GM23338 (cell line): ENCODE measurements at regions not wholly inside any gene's neighbourhood (a gene's known extent, or its start where the extent isn't known, plus 50 kb on each side); places are given as distances from the start of the nearest gene placed in this dataset.

Source experiments
- ATAC-seq: fragments of 200-7000 bp; cut with Tn5 transposase; 3 replicates; pipeline ENCODE4 v1.9.1; 2020
- DNase-seq: peaks from one replicate; pipeline ENCODE4 v3.0.0-alpha.2; 2015; ENCODE audit warnings: low spot score
- H2AFZ ChIP-seq: fragments of 200-600 bp; sonication (generic); 2 replicates; pipeline ENCODE4 v1.8.0; 2016; ENCODE audit warnings: antibody characterized with exemption, mild to moderate bottlenecking, moderate library complexity
- H3F3A ChIP-seq: fragments of 200-600 bp; sonication (generic); replicated peaks from 2 replicates; pipeline ENCODE4 v1.8.0; 2017; ENCODE audit warnings: antibody characterized with exemption, mixed run types, low read depth
- H3K27ac ChIP-seq: fragments of 200-600 bp; sonication (generic); 2 replicates; pipeline ENCODE4 v1.6.1; 2016; ENCODE audit warnings: low read depth
- H3K27me3 ChIP-seq: fragments of 200-600 bp; sonication (generic); 2 replicates; pipeline ENCODE4 v1.8.0; 2016; ENCODE audit warnings: mild to moderate bottlenecking, mixed run types, moderate library complexity; ENCODE audit not compliant: insufficient read depth
- H3K36me3 ChIP-seq: fragments of 200-600 bp; sonication (generic); 2 replicates; pipeline ENCODE4 v1.8.0; 2016; ENCODE audit warnings: mild to moderate bottlenecking; ENCODE audit not compliant: insufficient read depth
- H3K4me1 ChIP-seq: fragments of 200-600 bp; sonication (generic); 2 replicates; pipeline ENCODE4 v1.8.0; 2016; ENCODE audit warnings: mild to moderate bottlenecking, moderate library complexity; ENCODE audit not compliant: insufficient read depth
- H3K4me2 ChIP-seq: fragments of 200-600 bp; sonication (generic); 2 replicates; pipeline ENCODE4 v1.7.1; 2017; ENCODE audit warnings: mixed run types
- H3K4me3 ChIP-seq: fragments of 200-600 bp; sonication (generic); 2 replicates; pipeline ENCODE4 v1.6.1; 2016; ENCODE audit warnings: mixed run types
- H3K79me2 ChIP-seq: fragments of 200-600 bp; sonication (generic); replicated peaks from 2 replicates; pipeline ENCODE4 v1.8.0; 2017; ENCODE audit warnings: mild to moderate bottlenecking; ENCODE audit not compliant: insufficient read depth
- H3K9me2 ChIP-seq: fragments of 200-600 bp; sonication (generic); 2 replicates; pipeline ENCODE4 v1.8.0; 2017; ENCODE audit not compliant: insufficient read depth
- H4K20me1 ChIP-seq: fragments of 200-600 bp; sonication (generic); replicated peaks from 2 replicates; pipeline ENCODE4 v1.8.0; 2017; ENCODE audit warnings: mild to moderate bottlenecking; ENCODE audit not compliant: insufficient read depth
- H3K27ac Mint-ChIP-seq: 2 replicates; pipeline ENCODE4 v1.8.0; 2020; ENCODE audit warnings: inconsistent platforms, mild to moderate bottlenecking, moderate library complexity, mixed read lengths
- H3K27me3 Mint-ChIP-seq: 3 replicates; pipeline ENCODE4 v1.8.0; 2022; ENCODE audit warnings: low read depth, mild to moderate bottlenecking, moderate library complexity, mixed read lengths, inconsistent platforms; ENCODE audit not compliant: insufficient read depth, poor library complexity
- H3K36me3 Mint-ChIP-seq: 3 replicates; pipeline ENCODE4 v1.8.0; 2021; ENCODE audit warnings: low read depth, mild to moderate bottlenecking, inconsistent platforms, moderate library complexity, mixed read lengths
- H3K4me1 Mint-ChIP-seq: 3 replicates; pipeline ENCODE4 v1.8.0; 2020; ENCODE audit warnings: mild to moderate bottlenecking, inconsistent platforms, mixed read lengths
- H3K4me3 Mint-ChIP-seq: 3 replicates; pipeline ENCODE4 v1.8.0; 2021; ENCODE audit warnings: moderate library complexity, mild to moderate bottlenecking, inconsistent platforms, mixed read lengths
- H3K9me3 Mint-ChIP-seq: 3 replicates; pipeline ENCODE4 v1.8.0; 2020; ENCODE audit warnings: moderate library complexity, mild to moderate bottlenecking, inconsistent platforms, mixed read lengths
- CREB1 ChIP-seq: fragments of 250-450 bp; sonication (Bioruptor Pico); IDR thresholded peaks from 2 replicates; pipeline ENCODE4 v1.5.0; 2020; ENCODE audit warnings: low read depth, mild to moderate bottlenecking, moderate library complexity
- CTCF ChIP-seq, 2 experiments: fragments of 200-600 bp in 1 of 2; sonication (generic) in 1 of 2; conservative IDR thresholded peaks; 2 replicates each; pipeline versions ENCODE4 v1.5.1 to v1.6.1; 2016 to 2017; ENCODE audit warnings: antibody characterized with exemption in 2 of 2, low read depth in 2 of 2, mild to moderate bottlenecking in 2 of 2, moderate library complexity in 1 of 2
- EZH2 ChIP-seq: fragments of 200-600 bp; sonication (generic); IDR thresholded peaks from one replicate; pipeline ENCODE4 v1.8.0; 2017; ENCODE audit warnings: antibody characterized with exemption, mild to moderate bottlenecking, low read depth; ENCODE audit not compliant: unreplicated experiment
- EZH2phosphoT487 ChIP-seq: fragments of 200-600 bp; sonication (generic); IDR thresholded peaks from one replicate; pipeline ENCODE4 v1.8.1; 2018; ENCODE audit warnings: antibody characterized with exemption; ENCODE audit not compliant: unreplicated experiment
- JUNB ChIP-seq: IDR thresholded peaks from one replicate; pipeline ENCODE4 v1.6.1; 2016; ENCODE audit warnings: antibody characterized with exemption; ENCODE audit not compliant: unreplicated experiment
- NANOG ChIP-seq: IDR thresholded peaks from 2 replicates; pipeline ENCODE4 v1.6.1; 2016; ENCODE audit warnings: antibody characterized with exemption, borderline replicate concordance
- POLR2AphosphoS5 ChIP-seq: IDR thresholded peaks from 2 replicates; pipeline ENCODE4 v1.6.1; 2016; ENCODE audit warnings: antibody characterized with exemption, low read depth
- STAT1 ChIP-seq: IDR thresholded peaks from one replicate; pipeline ENCODE4 v1.6.1; 2016; ENCODE audit warnings: antibody characterized with exemption; ENCODE audit not compliant: unreplicated experiment
- ZNF114 ChIP-seq: fragments of 250-450 bp; sonication (Bioruptor Pico); IDR thresholded peaks from 2 replicates; pipeline ENCODE4 v1.5.0; 2020; ENCODE audit warnings: mild to moderate bottlenecking, moderate library complexity
- ZNF331 ChIP-seq: fragments of 250-450 bp; sonication (Bioruptor Pico); IDR thresholded peaks from 2 replicates; pipeline ENCODE4 v1.5.0; 2020; ENCODE audit warnings: low read depth, mild to moderate bottlenecking, moderate library complexity
- ZNF462 ChIP-seq: fragments of 250-450 bp; sonication (Bioruptor Pico); IDR thresholded peaks from 2 replicates; pipeline ENCODE4 v1.5.0; 2020; ENCODE audit warnings: mild to moderate bottlenecking, moderate library complexity
- TF ChIP-seq, protein P1 (sequence below): IDR thresholded peaks from one replicate; pipeline ENCODE4 v1.6.1; 2018; ENCODE audit warnings: antibody characterized with exemption; ENCODE audit not compliant: unreplicated experiment
- TF ChIP-seq, protein P2 (sequence below): IDR thresholded peaks from 2 replicates; pipeline ENCODE4 v1.6.1; 2016; ENCODE audit warnings: antibody characterized with exemption

- Histone ChIP-seq H3K4me3 (no peak overlapping the region), H2AFZ (no peak overlapping the region), H4K20me1 (no peaks in the 10 kb centered on the region; the same call in 1 of the 2 replicates), H3K4me2 (no peak overlapping the region), H3K4me1 (no peaks in the 10 kb centered on the region), H3K79me2 (no peaks in the 10 kb centered on the region), H3F3A (no peaks in the 10 kb centered on the region), H3K9me2 (no peaks in the 10 kb centered on the region), H3K36me3 (no peaks in the 10 kb centered on the region), H3K27me3 (no peaks in the 10 kb centered on the region), H3K27ac (no peak overlapping the region)
- Mint-ChIP-seq H3K36me3 (no peaks in the 10 kb centered on the region), H3K27me3 (no peaks in the 10 kb centered on the region), H3K4me3 (no peak overlapping the region), H3K27ac (no peak overlapping the region), H3K4me1 (no peaks in the 10 kb centered on the region), H3K9me3 (no peaks in the 10 kb centered on the region)
- DNase-seq (no peak), ATAC-seq (no peak)
- TF ChIP-seq, protein P1, sequence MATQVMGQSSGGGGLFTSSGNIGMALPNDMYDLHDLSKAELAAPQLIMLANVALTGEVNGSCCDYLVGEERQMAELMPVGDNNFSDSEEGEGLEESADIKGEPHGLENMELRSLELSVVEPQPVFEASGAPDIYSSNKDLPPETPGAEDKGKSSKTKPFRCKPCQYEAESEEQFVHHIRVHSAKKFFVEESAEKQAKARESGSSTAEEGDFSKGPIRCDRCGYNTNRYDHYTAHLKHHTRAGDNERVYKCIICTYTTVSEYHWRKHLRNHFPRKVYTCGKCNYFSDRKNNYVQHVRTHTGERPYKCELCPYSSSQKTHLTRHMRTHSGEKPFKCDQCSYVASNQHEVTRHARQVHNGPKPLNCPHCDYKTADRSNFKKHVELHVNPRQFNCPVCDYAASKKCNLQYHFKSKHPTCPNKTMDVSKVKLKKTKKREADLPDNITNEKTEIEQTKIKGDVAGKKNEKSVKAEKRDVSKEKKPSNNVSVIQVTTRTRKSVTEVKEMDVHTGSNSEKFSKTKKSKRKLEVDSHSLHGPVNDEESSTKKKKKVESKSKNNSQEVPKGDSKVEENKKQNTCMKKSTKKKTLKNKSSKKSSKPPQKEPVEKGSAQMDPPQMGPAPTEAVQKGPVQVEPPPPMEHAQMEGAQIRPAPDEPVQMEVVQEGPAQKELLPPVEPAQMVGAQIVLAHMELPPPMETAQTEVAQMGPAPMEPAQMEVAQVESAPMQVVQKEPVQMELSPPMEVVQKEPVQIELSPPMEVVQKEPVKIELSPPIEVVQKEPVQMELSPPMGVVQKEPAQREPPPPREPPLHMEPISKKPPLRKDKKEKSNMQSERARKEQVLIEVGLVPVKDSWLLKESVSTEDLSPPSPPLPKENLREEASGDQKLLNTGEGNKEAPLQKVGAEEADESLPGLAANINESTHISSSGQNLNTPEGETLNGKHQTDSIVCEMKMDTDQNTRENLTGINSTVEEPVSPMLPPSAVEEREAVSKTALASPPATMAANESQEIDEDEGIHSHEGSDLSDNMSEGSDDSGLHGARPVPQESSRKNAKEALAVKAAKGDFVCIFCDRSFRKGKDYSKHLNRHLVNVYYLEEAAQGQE: no peak
- no peak for TF ChIP-seq JUNB
- no peak for TF ChIP-seq EZH2phosphoT487
- no peak for TF ChIP-seq ZNF114 (CRISPR knock-in tag)
- no peak for TF ChIP-seq EZH2
- no peak for TF ChIP-seq CREB1 (CRISPR knock-in tag)
- TF ChIP-seq, protein P2, sequence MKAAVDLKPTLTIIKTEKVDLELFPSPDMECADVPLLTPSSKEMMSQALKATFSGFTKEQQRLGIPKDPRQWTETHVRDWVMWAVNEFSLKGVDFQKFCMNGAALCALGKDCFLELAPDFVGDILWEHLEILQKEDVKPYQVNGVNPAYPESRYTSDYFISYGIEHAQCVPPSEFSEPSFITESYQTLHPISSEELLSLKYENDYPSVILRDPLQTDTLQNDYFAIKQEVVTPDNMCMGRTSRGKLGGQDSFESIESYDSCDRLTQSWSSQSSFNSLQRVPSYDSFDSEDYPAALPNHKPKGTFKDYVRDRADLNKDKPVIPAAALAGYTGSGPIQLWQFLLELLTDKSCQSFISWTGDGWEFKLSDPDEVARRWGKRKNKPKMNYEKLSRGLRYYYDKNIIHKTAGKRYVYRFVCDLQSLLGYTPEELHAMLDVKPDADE: no peak
- no peak for TF ChIP-seq CTCF (conservative IDR thresholded peaks at IDR 0.05; ENCODE audit: low read depth in 2 of 2)
- TF ChIP-seq ZNF462 (CRISPR knock-in tag): no peak
- TF ChIP-seq NANOG: no peak
- no peak for TF ChIP-seq ZNF331 (CRISPR knock-in tag)
- no peak for TF ChIP-seq POLR2AphosphoS5
- TF ChIP-seq STAT1: no peak
Measured at GRCh38 chr1:67544921-67545320, 114.7 kb upstream of the SERBP1 start.
